Spleen (tissue), 7 donors: ENCODE measurements at regions not wholly inside any gene's neighbourhood (a gene's known extent, or its start where the extent isn't known, plus 50 kb on each side); places are given as distances from the start of the nearest gene placed in this dataset.

Experiments
- POLR2A ChIP-seq, 3 donors: fragments of 450-650 bp; IDR thresholded peaks; one replicate each; pipeline ENCODE4 v1.5.1; 2017; ENCODE audit warnings: antibody characterized with exemption in 3 of 3, mild to moderate bottlenecking in 1 of 3
- TF ChIP-seq, protein P1 (sequence below), 11 experiments: fragments of 200-600 bp in 7 of 11; fragments of 450-650 bp in 4 of 11; sonication (generic) in 4 of 11; IDR thresholded peaks in 8 of 11; conservative IDR thresholded peaks in 3 of 11; 1 replicate in 7 of 11; 2 replicates in 4 of 11; pipeline versions ENCODE4 v1.4.0 to v1.8.0; 2016 to 2021; ENCODE audit warnings: antibody characterized with exemption in 11 of 11, inconsistent platforms in 4 of 11, mild to moderate bottlenecking in 1 of 11
- donor health status: DM: no; HTN: no; CAD: no; lungs with moderate emphysema.
- donor health status: DM: no; HTN: no; CAD: no.
- donor health status: DM: no; HTN: no; CAD: no.

GRCh38 chr11:70537576-70538571, 139.5 kb downstream of the CTTN start:
- TF ChIP-seq, protein P1, sequence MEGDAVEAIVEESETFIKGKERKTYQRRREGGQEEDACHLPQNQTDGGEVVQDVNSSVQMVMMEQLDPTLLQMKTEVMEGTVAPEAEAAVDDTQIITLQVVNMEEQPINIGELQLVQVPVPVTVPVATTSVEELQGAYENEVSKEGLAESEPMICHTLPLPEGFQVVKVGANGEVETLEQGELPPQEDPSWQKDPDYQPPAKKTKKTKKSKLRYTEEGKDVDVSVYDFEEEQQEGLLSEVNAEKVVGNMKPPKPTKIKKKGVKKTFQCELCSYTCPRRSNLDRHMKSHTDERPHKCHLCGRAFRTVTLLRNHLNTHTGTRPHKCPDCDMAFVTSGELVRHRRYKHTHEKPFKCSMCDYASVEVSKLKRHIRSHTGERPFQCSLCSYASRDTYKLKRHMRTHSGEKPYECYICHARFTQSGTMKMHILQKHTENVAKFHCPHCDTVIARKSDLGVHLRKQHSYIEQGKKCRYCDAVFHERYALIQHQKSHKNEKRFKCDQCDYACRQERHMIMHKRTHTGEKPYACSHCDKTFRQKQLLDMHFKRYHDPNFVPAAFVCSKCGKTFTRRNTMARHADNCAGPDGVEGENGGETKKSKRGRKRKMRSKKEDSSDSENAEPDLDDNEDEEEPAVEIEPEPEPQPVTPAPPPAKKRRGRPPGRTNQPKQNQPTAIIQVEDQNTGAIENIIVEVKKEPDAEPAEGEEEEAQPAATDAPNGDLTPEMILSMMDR (IDR thresholded peaks at IDR 0.05 in 8 of 11, conservative IDR thresholded peaks at IDR 0.05 in 3 of 11): no peak
- TF ChIP-seq POLR2A (IDR thresholded peaks at IDR 0.05): no peak
